Thoracic aorta (tissue), 2 donors: ENCODE measurements at regions not wholly inside any gene's neighbourhood (a gene's known extent, or its start where the extent isn't known, plus 50 kb on each side); places are given as distances from the start of the nearest gene placed in this dataset.

ENCODE experiments used
- ATAC-seq: fragments of 150-250 bp; one replicate; pipeline ENCODE4 v1.8.0; 2017; ENCODE audit warnings: low read depth; ENCODE audit not compliant: insufficient number of reproducible peaks, low FRiP score
- DNase-seq: peaks from one replicate; pipeline ENCODE4 v3.0.0-alpha.2; 2020; ENCODE audit warnings: low spot score
- H3K27ac ChIP-seq, 2 donors: fragments of 200-600 bp; sonication (generic); 1 replicate in 1 of 2; 2 replicates in 1 of 2; pipeline ENCODE4 v1.5.1; 2016; ENCODE audit warnings: mild to moderate bottlenecking in 2 of 2, moderate library complexity in 2 of 2
- H3K27me3 ChIP-seq: fragments of 200-600 bp; sonication (generic); replicated peaks from 2 replicates; pipeline ENCODE4 v1.6.0; 2016; ENCODE audit warnings: mild to moderate bottlenecking; ENCODE audit not compliant: insufficient read depth
- H3K36me3 ChIP-seq: fragments of 200-600 bp; sonication (generic); one replicate; pipeline ENCODE4 v1.5.1; 2016
- H3K4me1 ChIP-seq, 2 donors: fragments of 200-600 bp; sonication (generic); 1 replicate in 1 of 2; 2 replicates in 1 of 2; pipeline versions ENCODE4 v1.5.1 to v1.6.0; 2016; ENCODE audit warnings: low read depth in 2 of 2, mild to moderate bottlenecking in 1 of 2; ENCODE audit not compliant: control insufficient read depth in 1 of 2
- H3K4me3 ChIP-seq: fragments of 200-600 bp; sonication (generic); 2 replicates; pipeline ENCODE4 v1.5.1; 2016; ENCODE audit warnings: mild to moderate bottlenecking
- H3K9me3 ChIP-seq: fragments of 200-600 bp; sonication (generic); 2 replicates; pipeline ENCODE4 v1.5.1; 2016
- CTCF ChIP-seq: fragments of 200-600 bp; sonication (generic); IDR thresholded peaks from one replicate; pipeline ENCODE4 v1.5.1; 2019; ENCODE audit warnings: antibody characterized with exemption

- Histone ChIP-seq H3K27ac (no peak overlapping the region), H3K4me3 (no peak overlapping the region), H3K36me3 (no peaks in the 10 kb centered on the region), H3K4me1 (no peaks in the 10 kb centered on the region), H3K27me3 (no peaks in the 10 kb centered on the region), H3K9me3 (no peaks in the 10 kb centered on the region)
- ATAC-seq (no peak), DNase-seq (no peak)
- TF ChIP-seq CTCF: no peak
These were observed 432.0 kb upstream of the FAM241A start for GRCh38 chr4:111713276-111713675.

GRCh38 chr4:111717921-111718320, 427.3 kb upstream of the FAM241A start:
- ATAC-seq: no peak
- H3K36me3 ChIP-seq: no peaks in the 10 kb centered on the region
- no peak overlapping the region for H3K27ac ChIP-seq
- no peaks in the 10 kb centered on the region for H3K9me3 ChIP-seq
- H3K4me3 ChIP-seq: no peak overlapping the region
- no peaks in the 10 kb centered on the region for H3K4me1 ChIP-seq
- no peak for DNase-seq
- no peak for TF ChIP-seq CTCF
- no peaks in the 10 kb centered on the region for H3K27me3 ChIP-seq

- Histone ChIP-seq H3K9me3 (no peaks in the 10 kb centered on the region), H3K4me1 (no peaks in the 10 kb centered on the region), H3K27me3 (no peaks in the 10 kb centered on the region), H3K27ac (no peak overlapping the region), H3K36me3 (no peaks in the 10 kb centered on the region), H3K4me3 (no peak overlapping the region)
- DNase-seq (no peak), ATAC-seq (no peak)
- TF ChIP-seq CTCF: no peak
These were observed 426.3 kb upstream of the FAM241A start for GRCh38 chr4:111718763-111719559.

GRCh38 chr4:111720866-111721265, 424.4 kb upstream of the FAM241A start:
- H3K27me3 ChIP-seq: no peaks in the 10 kb centered on the region
- ATAC-seq: no peak
- H3K4me1 ChIP-seq: no peaks in the 10 kb centered on the region
- H3K27ac ChIP-seq: no peak overlapping the region
- no peak for TF ChIP-seq CTCF
- DNase-seq: no peak
- no peak overlapping the region for H3K4me3 ChIP-seq
- no peaks in the 10 kb centered on the region for H3K36me3 ChIP-seq
- H3K9me3 ChIP-seq: no peaks in the 10 kb centered on the region

- no peaks in the 10 kb centered on the region for H3K36me3 ChIP-seq
- no peak overlapping the region for H3K27ac ChIP-seq
- H3K4me3 ChIP-seq: no peak overlapping the region
- no peak for ATAC-seq
- H3K9me3 ChIP-seq: no peaks in the 10 kb centered on the region
- DNase-seq: no peak
- H3K27me3 ChIP-seq: no peaks in the 10 kb centered on the region
- H3K4me1 ChIP-seq: no peaks in the 10 kb centered on the region
- TF ChIP-seq CTCF: no peak
These were observed 423.0 kb upstream of the FAM241A start for GRCh38 chr4:111722213-111722720.
